SK-N-MC (cell line): ENCODE measurements at regions not wholly inside any gene's neighbourhood (a gene's known extent, or its start where the extent isn't known, plus 50 kb on each side); places are given as distances from the start of the nearest gene placed in this dataset.

ENCODE experiments used
- EZH2 ChIP-seq: fragments of 200-600 bp; sonication (generic); IDR thresholded peaks from one replicate; pipeline ENCODE4 v1.6.1; 2017; ENCODE audit warnings: antibody characterized with exemption
- POLR2AphosphoS5 ChIP-seq: IDR thresholded peaks from 2 replicates; pipeline ENCODE4 v1.6.1; 2012; ENCODE audit warnings: mild to moderate bottlenecking, low read depth, low read length, borderline replicate concordance

DNA sequence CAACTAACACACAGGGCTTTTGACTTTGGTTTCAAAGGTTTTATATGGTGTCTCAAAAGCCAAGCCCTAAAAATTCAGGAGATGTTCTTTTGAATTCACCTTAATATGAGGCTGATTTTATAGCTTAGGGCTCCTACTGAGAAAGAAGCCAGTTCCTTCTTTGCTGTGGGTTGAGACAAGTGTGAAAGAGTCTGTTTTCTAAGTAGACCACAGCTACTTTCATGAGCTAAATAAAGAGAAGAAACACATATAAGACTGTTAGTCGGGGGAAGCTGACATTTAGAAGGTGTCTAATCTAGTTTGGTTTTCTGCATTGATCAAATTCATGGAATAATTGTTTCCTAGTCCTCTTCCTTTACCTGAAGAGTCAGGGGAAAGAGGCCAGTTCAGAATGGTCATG lies 332.1 kb upstream of the CELF2 start:
- no peak for TF ChIP-seq EZH2
- no peak for TF ChIP-seq POLR2AphosphoS5
